ENCODE measurements at regions not wholly inside any gene's neighbourhood (a gene's known extent, or its start where the extent isn't known, plus 50 kb on each side); places are given as distances from the start of the nearest gene placed in this dataset.

GRCh38 chr7:17608114-17608833 is 309.8 kb downstream of the AHR start:
- TF ChIP-seq CTCF (conservative IDR thresholded peaks at IDR 0.05): no peak
- TF ChIP-seq EZH2 (IDR thresholded peaks at IDR 0.05; ENCODE audit: low read depth): no peak

Measured in PC-9 (cell line).